ENCODE measurements at regions not wholly inside any gene's neighbourhood (a gene's known extent, or its start where the extent isn't known, plus 50 kb on each side); places are given as distances from the start of the nearest gene placed in this dataset.

DNA sequence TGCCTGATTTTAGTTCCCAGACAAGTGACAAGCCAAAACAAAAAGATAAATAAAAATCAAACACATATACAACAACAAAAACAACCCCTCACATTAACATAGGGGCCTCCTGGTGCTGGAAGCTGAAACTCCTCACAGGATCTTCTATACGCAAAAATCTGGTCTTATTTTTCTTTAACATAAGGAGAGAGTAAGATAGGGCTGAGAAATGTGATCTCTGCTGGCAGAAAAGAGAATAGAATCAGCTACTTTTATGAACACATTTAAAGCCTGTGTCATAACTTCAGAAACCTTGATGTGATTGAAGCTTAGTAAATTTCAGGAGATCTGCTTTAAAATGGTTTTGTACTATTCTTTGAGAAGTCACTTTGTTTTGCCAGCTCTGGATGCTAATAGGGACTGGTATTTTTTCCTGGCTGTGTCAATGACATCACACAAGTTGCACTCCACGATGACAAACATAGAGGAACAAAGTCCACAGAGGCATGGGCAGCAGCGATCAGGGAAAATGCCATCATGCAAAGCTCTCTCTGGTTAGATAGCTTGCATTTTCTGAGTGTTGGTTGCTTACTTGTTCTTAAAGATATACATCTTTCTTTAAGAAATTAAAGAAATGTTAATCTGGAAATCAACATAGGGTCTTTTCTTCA, 176.6 kb upstream of the SP4 start:
- Histone ChIP-seq H3K27me3 (replicated peaks in 1 of 2; ENCODE audit: control insufficient read depth in 2 of 2, insufficient read depth in 2 of 2, low read length in 1 of 2) (peaks cover 0 to 10% of the 10 kb centered on the region in 2 experiments; a peak in 3 of 4 replicates), H3K4me2 (ENCODE audit: control insufficient read depth, insufficient read depth) (no peak overlapping the region), H3K36me3 (ENCODE audit: control insufficient read depth in 2 of 2, insufficient read depth in 2 of 2, low read length in 1 of 2) (no peaks in the 10 kb centered on the region), H3K9ac (ENCODE audit: control insufficient read depth, insufficient read depth, low read length) (no peak overlapping the region), H3K4me1 (ENCODE audit: control insufficient read depth, insufficient read depth, low read length) (no peaks in the 10 kb centered on the region), H3K4me3 (no peak overlapping the region), H3K27ac (ENCODE audit: control insufficient read depth, insufficient read depth) (no peak overlapping the region), H4K20me1 (ENCODE audit: control insufficient read depth, insufficient read depth) (no peaks in the 10 kb centered on the region), H3K9me3 (replicated peaks; ENCODE audit: control insufficient read depth, insufficient read depth, low read length) (no peaks in the 10 kb centered on the region), H2AFZ (ENCODE audit: control insufficient read depth, low read depth, low read length) (no peak overlapping the region), H3K79me2 (ENCODE audit: control insufficient read depth, insufficient read depth, low read length) (no peaks in the 10 kb centered on the region)
- ChIA-PET RAD21 (ENCODE audit: unreplicated experiment) (interaction anchor here (0.7 to 1.2 kb wide), 2 partner anchors 267 to 319 kb away, joined by 3 to 4 read pairs; no protein-coding TSS in a partner anchor), POLR2A (no interaction called here), SMC1A (ENCODE audit: uncharacterized antibody, unreplicated experiment) (interaction anchor here (0.5 to 2.1 kb wide), 11 partner anchors 12 to 516 kb away, joined by 3 to 10 read pairs (median 3); no protein-coding TSS in a partner anchor), CTCF (interaction anchor here (0.6 to 2.5 kb wide), 13 partner anchors 10 to 832 kb away, joined by 3 to 8 read pairs (median 3); no protein-coding TSS in a partner anchor)
- intact Hi-C loops (cut with micrococcal nuclease; ENCODE audit: unreplicated experiment) (loop anchor here (10.0 kb wide), 1 partner anchor 1506 kb away; no protein-coding TSS in a partner anchor), in situ Hi-C loops (cut with MboI) (loop anchor here (10.0 kb wide), 1 partner anchor 754 kb away; no protein-coding TSS in a partner anchor)
- WGBS (ENCODE audit: insufficient coverage, insufficient replicate concordance, low lambda C conversion rate, missing lambda C conversion rate) = 23% methylated on average over 3 of the region's 3 CpGs
- DNase-seq (ENCODE audit: low read depth, low spot score) = no peak
- TF ChIP-seq LARP7 (IDR thresholded peaks at IDR 0.05) = no peak
- BruUV-seq (replicated peaks) = no TSS peak
- no peak for FAIRE-seq
- ATAC-seq = no peak

DNA sequence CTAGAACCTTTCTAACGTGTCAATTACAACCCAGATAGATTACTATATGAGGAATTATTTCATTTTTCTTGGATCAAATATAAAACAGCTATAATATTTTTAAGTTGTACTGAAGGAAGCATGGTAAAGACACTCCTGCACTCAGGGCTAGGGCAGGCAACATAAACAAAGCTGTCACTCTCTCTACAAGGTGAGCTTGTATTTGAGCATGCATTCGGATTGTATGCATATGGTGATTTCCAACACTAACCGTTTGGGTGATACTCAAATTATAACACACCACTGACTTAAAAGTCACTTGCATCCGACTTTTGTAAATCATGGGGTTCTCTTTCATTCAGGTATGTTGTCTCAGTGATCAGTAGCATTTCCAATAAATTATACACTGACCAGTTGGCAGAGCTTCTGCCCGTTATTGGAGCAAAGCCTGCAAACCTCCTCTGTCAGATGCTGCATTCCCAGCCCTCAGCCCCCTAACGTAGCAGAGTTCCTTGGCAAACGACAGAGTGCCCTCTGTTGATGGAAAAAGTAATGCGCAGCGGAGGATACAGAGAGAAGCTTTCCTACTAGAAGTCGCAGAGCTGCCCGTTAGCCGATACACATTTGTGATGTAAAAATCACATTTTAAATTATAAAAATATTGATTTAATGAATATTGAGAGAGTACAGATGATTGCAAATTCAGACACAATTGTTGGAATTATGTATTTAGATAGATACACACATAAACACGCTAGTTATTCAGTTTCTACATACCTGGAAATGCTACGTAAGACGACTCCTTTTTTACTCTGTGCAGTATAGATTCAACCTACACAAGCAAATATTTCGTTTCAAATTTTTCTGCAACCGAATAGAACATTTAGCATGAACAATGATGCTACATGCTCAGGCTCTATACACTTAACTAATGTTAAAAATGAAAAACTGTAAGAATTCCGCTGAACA, 173.9 kb upstream of the SP4 start:
- Histone ChIP-seq H3K9ac (ENCODE audit: control insufficient read depth, insufficient read depth, low read length) (no peak overlapping the region), H3K4me3 (no peak overlapping the region), H3K79me2 (ENCODE audit: control insufficient read depth, insufficient read depth, low read length) (no peaks in the 10 kb centered on the region), H3K4me2 (ENCODE audit: control insufficient read depth, insufficient read depth) (no peak overlapping the region), H3K27me3 (replicated peaks in 1 of 2; ENCODE audit: control insufficient read depth in 2 of 2, insufficient read depth in 2 of 2, low read length in 1 of 2) (peaks cover 0 to 10% of the 10 kb centered on the region in 2 experiments; a peak in 2 of 4 replicates), H4K20me1 (ENCODE audit: control insufficient read depth, insufficient read depth) (no peaks in the 10 kb centered on the region), H3K36me3 (ENCODE audit: control insufficient read depth in 2 of 2, insufficient read depth in 2 of 2, low read length in 1 of 2) (no peaks in the 10 kb centered on the region), H3K4me1 (ENCODE audit: control insufficient read depth, insufficient read depth, low read length) (no peaks in the 10 kb centered on the region), H2AFZ (ENCODE audit: control insufficient read depth, low read depth, low read length) (no peak overlapping the region), H3K27ac (ENCODE audit: control insufficient read depth, insufficient read depth) (no peak overlapping the region), H3K9me3 (replicated peaks; ENCODE audit: control insufficient read depth, insufficient read depth, low read length) (no peaks in the 10 kb centered on the region)
- in situ Hi-C loops (cut with MboI) (loop anchor here (10.0 kb wide), 1 partner anchor 751 kb away; no protein-coding TSS in a partner anchor), intact Hi-C loops (cut with micrococcal nuclease; ENCODE audit: unreplicated experiment) (loop anchor here (2.0 to 10.0 kb wide), 2 partner anchors 477 to 1509 kb away; no protein-coding TSS in a partner anchor)
- SMC1A ChIA-PET (ENCODE audit: uncharacterized antibody, unreplicated experiment) = interaction anchor here (0.7 to 10.1 kb wide), 21 partner anchors 9 to 1506 kb away, joined by 3 to 57 read pairs (median 4); no protein-coding TSS in a partner anchor
- RAD21 ChIA-PET (ENCODE audit: unreplicated experiment) = interaction anchor here (0.6 to 5.9 kb wide), 23 partner anchors 9 to 1506 kb away, joined by 3 to 44 read pairs (median 4); no protein-coding TSS in a partner anchor
- BruUV-seq (replicated peaks) = no TSS peak
- WGBS (ENCODE audit: insufficient coverage, insufficient replicate concordance, low lambda C conversion rate, missing lambda C conversion rate) = 7% methylated on average over 18 of the region's 18 CpGs
- POLR2A ChIA-PET = no interaction called here
- DNase-seq (ENCODE audit: low read depth, low spot score) = no peak
- CTCF ChIA-PET = interaction anchor here (0.6 to 7.3 kb wide), 36 partner anchors 8 to 1540 kb away, joined by 3 to 66 read pairs (median 5); no protein-coding TSS in a partner anchor
- ATAC-seq = peak; percentile 91
- no peak for FAIRE-seq
- TF ChIP-seq TARDBP (IDR thresholded peaks at IDR 0.05; ENCODE audit: borderline replicate concordance) (no peak), RB1 (IDR thresholded peaks at IDR 0.05; ENCODE audit: borderline replicate concordance) (0 out of 2 replicates have a peak, but pooled peaks have one; percentile 48), SMC3 (IDR thresholded peaks at IDR 0.05; ENCODE audit: borderline replicate concordance, low read length) (peak; percentile 51; the same call in 1 of the 2 replicates), RAD21 (IDR thresholded peaks at IDR 0.05; ENCODE audit: insufficient read depth, low read depth, low read length) (peak; percentile 66), BMI1 (IDR thresholded peaks at IDR 0.05; ENCODE audit: borderline replicate concordance) (peak; percentile 10; the same call in 1 of the 2 replicates), POLR2AphosphoS5 (IDR thresholded peaks at IDR 0.05; ENCODE audit: low read length) (no peak)
- TF ChIP-seq, protein P1, sequence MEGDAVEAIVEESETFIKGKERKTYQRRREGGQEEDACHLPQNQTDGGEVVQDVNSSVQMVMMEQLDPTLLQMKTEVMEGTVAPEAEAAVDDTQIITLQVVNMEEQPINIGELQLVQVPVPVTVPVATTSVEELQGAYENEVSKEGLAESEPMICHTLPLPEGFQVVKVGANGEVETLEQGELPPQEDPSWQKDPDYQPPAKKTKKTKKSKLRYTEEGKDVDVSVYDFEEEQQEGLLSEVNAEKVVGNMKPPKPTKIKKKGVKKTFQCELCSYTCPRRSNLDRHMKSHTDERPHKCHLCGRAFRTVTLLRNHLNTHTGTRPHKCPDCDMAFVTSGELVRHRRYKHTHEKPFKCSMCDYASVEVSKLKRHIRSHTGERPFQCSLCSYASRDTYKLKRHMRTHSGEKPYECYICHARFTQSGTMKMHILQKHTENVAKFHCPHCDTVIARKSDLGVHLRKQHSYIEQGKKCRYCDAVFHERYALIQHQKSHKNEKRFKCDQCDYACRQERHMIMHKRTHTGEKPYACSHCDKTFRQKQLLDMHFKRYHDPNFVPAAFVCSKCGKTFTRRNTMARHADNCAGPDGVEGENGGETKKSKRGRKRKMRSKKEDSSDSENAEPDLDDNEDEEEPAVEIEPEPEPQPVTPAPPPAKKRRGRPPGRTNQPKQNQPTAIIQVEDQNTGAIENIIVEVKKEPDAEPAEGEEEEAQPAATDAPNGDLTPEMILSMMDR (IDR thresholded peaks at IDR 0.05 in 2 of 3, conservative IDR thresholded peaks at IDR 0.05 in 1 of 3; ENCODE audit: control insufficient read depth in 2 of 3, extremely low read depth in 1 of 3, insufficient read depth in 1 of 3, low read depth in 3 of 3, low read length in 3 of 3) = peak; percentile 63 to 66 (median 66)
